Aorta (tissue), 5 donors: ENCODE measurements at regions not wholly inside any gene's neighbourhood (a gene's known extent, or its start where the extent isn't known, plus 50 kb on each side); places are given as distances from the start of the nearest gene placed in this dataset.
"Not testable (repeated sequence)": the region's sequence is repeated elsewhere in the genome, so short reads cannot be mapped to it uniquely, and the experiment has no call there.

ENCODE experiments used
- ATAC-seq: fragments of 200-7000 bp; cut with Tn5 transposase; one replicate; pipeline ENCODE4 v1.9.1; 2022; ENCODE audit warnings: moderate library complexity; ENCODE audit not compliant: low FRiP score
- DNase-seq, 2 donors: peaks; one replicate each; pipeline ENCODE4 v3.0.0-alpha.2; 2020
- H3K27ac ChIP-seq, 2 donors: one replicate each; pipeline ENCODE4 v1.5.1; 2013; ENCODE audit warnings: low read length in 2 of 2, mild to moderate bottlenecking in 2 of 2, moderate library complexity in 2 of 2, control low read depth in 1 of 2, inconsistent platforms in 1 of 2, low read depth in 1 of 2
- H3K27me3 ChIP-seq, 2 donors: one replicate each; pipeline ENCODE4 v1.6.1; 2013; ENCODE audit warnings: control low read depth in 1 of 2, low read length in 1 of 2, mild to moderate bottlenecking in 1 of 2, moderate library complexity in 1 of 2; ENCODE audit not compliant: insufficient read depth in 2 of 2, control insufficient read depth in 1 of 2
- H3K36me3 ChIP-seq, 2 donors: one replicate each; pipeline ENCODE4 v1.6.1; 2013; ENCODE audit warnings: control low read depth in 1 of 2, low read length in 1 of 2, mild to moderate bottlenecking in 1 of 2; ENCODE audit not compliant: insufficient read depth in 2 of 2, control insufficient read depth in 1 of 2
- H3K4me1 ChIP-seq, 2 donors: one replicate each; pipeline ENCODE4 v1.6.1; 2013; ENCODE audit warnings: low read length in 2 of 2, control low read depth in 1 of 2, mild to moderate bottlenecking in 1 of 2, moderate library complexity in 1 of 2; ENCODE audit not compliant: insufficient read depth in 2 of 2, control insufficient read depth in 1 of 2
- H3K4me3 ChIP-seq, 2 donors: one replicate each; pipeline ENCODE4 v1.5.1; 2013; ENCODE audit warnings: low read length in 2 of 2, control low read depth in 1 of 2, mild to moderate bottlenecking in 1 of 2
- H3K9me3 ChIP-seq: one replicate; pipeline ENCODE4 v1.6.1; 2013; ENCODE audit warnings: mild to moderate bottlenecking, low read length; ENCODE audit not compliant: control insufficient read depth
- WGBS, 2 donors: extraction: QIAGEN DNeasy Blood & Tissue Kit; methylation state at CpG; one replicate each; pipeline ENCODE4 v1.1.7; 2013; 5-methylcytosine and 5-hydroxymethylcytosine counted together
- intact Hi-C, 2 donors: fragments of 100-400 bp; cut with DNase I; formaldehyde crosslinking; loops; one replicate each; pipeline versions ENCODE4 v1.14.2 to v1.15.0; 2022
- donor health status: healthy with polysubstance abuse.
- donor health status: Bipolar disorder and iron deficiency.
- donor health status: DM: no; HTN: no; CAD: no.
- donor health status: DM: no; HTN: no; CAD: no.
- donor health status: DM: yes; HTN: yes; CAD: no.

- ATAC-seq, intact Hi-C loops: not testable (repeated sequence)
Observed at GRCh38 chr4:150015910-150016309, 62.3 kb upstream of the DCLK2 start.

GRCh38 chr4:150016621-150017020, 61.6 kb upstream of the DCLK2 start:
- H3K4me3 ChIP-seq, H3K4me1 ChIP-seq, H3K27ac ChIP-seq, ATAC-seq, H3K27me3 ChIP-seq, H3K36me3 ChIP-seq, intact Hi-C loops, H3K9me3 ChIP-seq, DNase-seq: not testable (repeated sequence)
- 88 to 98% methylated on average over 1 of the region's 1 CpG for WGBS, 2 donors

More at GRCh38 chr4:150015910-150016309, 62.3 kb upstream of the DCLK2 start:
- not testable (repeated sequence) for H3K27me3 ChIP-seq, H3K4me1 ChIP-seq, DNase-seq, H3K36me3 ChIP-seq, H3K27ac ChIP-seq, H3K4me3 ChIP-seq, H3K9me3 ChIP-seq

GRCh38 chr4:150018257-150018656, 60.0 kb upstream of the DCLK2 start:
- Histone ChIP-seq H3K27ac (no peak overlapping the region), H3K4me1 (peaks cover 0 to 2% of the 10 kb centered on the region in 2 donors), H3K36me3 (no peaks in the 10 kb centered on the region), H3K4me3 (no peak overlapping the region), H3K27me3 (no peaks in the 10 kb centered on the region), H3K9me3 (no peaks in the 10 kb centered on the region)
- 81 to 83% methylated on average over 1 of the region's 1 CpG for WGBS, 2 donors
- ATAC-seq (no peak), DNase-seq (no peak)
- intact Hi-C loops: no loop called here

- intact Hi-C loops: no loop called here
- H3K4me1 ChIP-seq: peaks cover 0 to 2% of the 10 kb centered on the region in 2 donors
- H3K4me3 ChIP-seq: no peak overlapping the region
- WGBS, 2 donors: 69 to 76% methylated on average over 1 of the region's 1 CpG
- H3K9me3 ChIP-seq: no peaks in the 10 kb centered on the region
- no peaks in the 10 kb centered on the region for H3K27me3 ChIP-seq
- DNase-seq (no peak), ATAC-seq (no peak)
- no peak overlapping the region for H3K27ac ChIP-seq
- no peaks in the 10 kb centered on the region for H3K36me3 ChIP-seq
Observed at GRCh38 chr4:150021483-150021882, 56.8 kb upstream of the DCLK2 start.

- 87 to 90% methylated on average over 2 of the region's 2 CpGs for WGBS, 2 donors
- ATAC-seq: no peak
- intact Hi-C loops: no loop called here
Observed at GRCh38 chr4:150023489-150023888, 54.8 kb upstream of the DCLK2 start.

GRCh38 chr4:150026987-150027386, 51.3 kb upstream of the DCLK2 start:
- ATAC-seq, H3K27ac ChIP-seq, H3K4me1 ChIP-seq, H3K36me3 ChIP-seq, H3K27me3 ChIP-seq, intact Hi-C loops, DNase-seq, H3K4me3 ChIP-seq, H3K9me3 ChIP-seq: not testable (repeated sequence)

More at GRCh38 chr4:150023489-150023888, 54.8 kb upstream of the DCLK2 start:
- H3K36me3 ChIP-seq: no peaks in the 10 kb centered on the region
- H3K9me3 ChIP-seq: peaks cover 6% of the 10 kb centered on the region
- no peak for DNase-seq
- H3K27me3 ChIP-seq: no peaks in the 10 kb centered on the region
- peaks cover 0 to 2% of the 10 kb centered on the region in 2 donors for H3K4me1 ChIP-seq
- no peak overlapping the region for H3K27ac ChIP-seq
- no peak overlapping the region for H3K4me3 ChIP-seq
